WTC11 (cell line): ENCODE measurements at regions not wholly inside any gene's neighbourhood (a gene's known extent, or its start where the extent isn't known, plus 50 kb on each side); places are given as distances from the start of the nearest gene placed in this dataset.

Source experiments
- AFF4 ChIP-seq: sonication (generic); formaldehyde crosslinking; IDR thresholded peaks from 2 replicates; pipeline ENCODE4 v1.8.1; 2023; ENCODE audit warnings: mild to moderate bottlenecking, missing genetic modification reagents, borderline replicate concordance
- CREM ChIP-seq: sonication (generic); formaldehyde crosslinking; IDR thresholded peaks from 2 replicates; pipeline ENCODE4 v1.8.1; 2022; ENCODE audit warnings: mild to moderate bottlenecking, missing genetic modification reagents, moderate library complexity
- CTCF ChIP-seq: fragments of 200-600 bp; IDR thresholded peaks from 2 replicates; pipeline ENCODE4 v1.8.0; 2022; ENCODE audit warnings: antibody characterized with exemption
- FOXJ3 ChIP-seq: sonication (generic); formaldehyde crosslinking; IDR thresholded peaks from 2 replicates; pipeline ENCODE4 v1.9.0; 2021; ENCODE audit warnings: missing genetic modification reagents, mild to moderate bottlenecking, borderline replicate concordance
- JAZF1 ChIP-seq: fragments of 250-450 bp; sonication (Bioruptor Pico); IDR thresholded peaks from 2 replicates; pipeline ENCODE4 v1.9.0; 2021; ENCODE audit warnings: moderate library complexity, mild to moderate bottlenecking, inconsistent platforms
- JUN ChIP-seq: sonication (generic); formaldehyde crosslinking; IDR thresholded peaks from 2 replicates; pipeline ENCODE4 v1.8.0; 2023; ENCODE audit warnings: mild to moderate bottlenecking, missing genetic modification reagents
- NFE2L1 ChIP-seq: sonication (generic); formaldehyde crosslinking; IDR thresholded peaks from 2 replicates; pipeline ENCODE4 v1.8.1; 2023; ENCODE audit warnings: missing genetic modification reagents
- NFYB ChIP-seq: sonication (generic); formaldehyde crosslinking; conservative IDR thresholded peaks from 2 replicates; pipeline ENCODE4 v1.8.0; 2022; ENCODE audit warnings: low read depth, missing genetic modification reagents
- NR2C2 ChIP-seq: sonication (generic); formaldehyde crosslinking; IDR thresholded peaks from 2 replicates; pipeline ENCODE4 v1.8.0; 2022; ENCODE audit warnings: mild to moderate bottlenecking, missing genetic modification reagents
- RELA ChIP-seq: sonication (generic); formaldehyde crosslinking; IDR thresholded peaks from 2 replicates; pipeline ENCODE4 v1.8.1; 2022; ENCODE audit warnings: missing genetic modification reagents, mild to moderate bottlenecking, borderline replicate concordance
- SMAD3 ChIP-seq: sonication (generic); formaldehyde crosslinking; IDR thresholded peaks from 2 replicates; pipeline ENCODE4 v1.8.0; 2022; ENCODE audit warnings: missing genetic modification reagents, mild to moderate bottlenecking, borderline replicate concordance
- SOX15 ChIP-seq: fragments of 250-450 bp; sonication (Bioruptor Pico); IDR thresholded peaks from 2 replicates; pipeline ENCODE4 v1.9.0; 2021; ENCODE audit warnings: mild to moderate bottlenecking
- TEAD4 ChIP-seq: sonication (generic); formaldehyde crosslinking; IDR thresholded peaks from 2 replicates; pipeline ENCODE4 v1.8.0; 2022; ENCODE audit warnings: mild to moderate bottlenecking, missing genetic modification reagents
- ZNF416 ChIP-seq: fragments of 250-450 bp; sonication (Bioruptor Pico); IDR thresholded peaks from 2 replicates; pipeline ENCODE4 v1.9.0; 2021; ENCODE audit warnings: mild to moderate bottlenecking, inconsistent platforms

- TF ChIP-seq NFYB (CRISPR knock-in tag) = no peak
- TF ChIP-seq CTCF = no peak
- no peak for TF ChIP-seq AFF4
- no peak for TF ChIP-seq SOX15 (CRISPR knock-in tag)
- no peak for TF ChIP-seq NR2C2 (CRISPR knock-in tag)
- no peak for TF ChIP-seq ZNF416 (CRISPR knock-in tag)
- TF ChIP-seq SMAD3 (CRISPR knock-in tag) = no peak
- TF ChIP-seq TEAD4 (CRISPR knock-in tag) = no peak
- no peak for TF ChIP-seq CREM (CRISPR knock-in tag)
- no peak for TF ChIP-seq JAZF1 (CRISPR knock-in tag)
- no peak for TF ChIP-seq JUN (CRISPR knock-in tag)
- no peak for TF ChIP-seq RELA (CRISPR knock-in tag)
- TF ChIP-seq FOXJ3 (CRISPR knock-in tag) = no peak
- no peak for TF ChIP-seq NFE2L1 (CRISPR knock-in tag)
Observed at GRCh38 chr11:29166306-29166705, 850.5 kb downstream of the KCNA4 start.
